ENCODE measurements at regions not wholly inside any gene's neighbourhood (a gene's known extent, or its start where the extent isn't known, plus 50 kb on each side); places are given as distances from the start of the nearest gene placed in this dataset.

DNA sequence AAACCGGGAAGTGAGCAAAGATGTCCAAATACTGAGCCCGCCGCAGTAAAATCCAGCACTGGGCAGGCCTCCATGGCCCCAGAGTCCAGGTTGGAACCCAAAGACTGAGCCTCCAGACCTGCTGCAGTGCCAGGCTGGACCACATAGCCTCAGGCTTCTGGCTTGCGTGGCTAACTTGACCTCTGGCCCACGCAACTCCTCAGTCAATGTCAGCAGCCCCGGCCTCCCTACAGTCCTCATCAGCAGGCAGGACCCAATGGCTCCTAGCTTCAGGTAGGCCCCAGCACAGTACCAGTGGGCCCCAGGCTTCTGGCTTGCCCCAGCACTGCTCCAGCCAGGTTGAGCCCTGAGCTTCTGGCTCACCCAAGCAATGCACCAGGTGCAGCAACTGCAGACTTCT lies 245.1 kb upstream of the AFDN start:
- Histone ChIP-seq H3K27me3 (ENCODE audit: control insufficient read depth, insufficient read depth, low read length) (no peaks in the 10 kb centered on the region), H3K4me3 (ENCODE audit: low read depth, low read length) (no peak overlapping the region), H3K36me3 (ENCODE audit: control insufficient read depth, insufficient read depth, low read length) (no peaks in the 10 kb centered on the region)
- no peak for TF ChIP-seq CTCF (IDR thresholded peaks at IDR 0.05; ENCODE audit: insufficient read depth, low read depth, low read length)
- DNase-seq (ENCODE audit: low read depth): no peak
- ChIA-PET CTCF (no interaction called here), POLR2A (no interaction called here)

DNA sequence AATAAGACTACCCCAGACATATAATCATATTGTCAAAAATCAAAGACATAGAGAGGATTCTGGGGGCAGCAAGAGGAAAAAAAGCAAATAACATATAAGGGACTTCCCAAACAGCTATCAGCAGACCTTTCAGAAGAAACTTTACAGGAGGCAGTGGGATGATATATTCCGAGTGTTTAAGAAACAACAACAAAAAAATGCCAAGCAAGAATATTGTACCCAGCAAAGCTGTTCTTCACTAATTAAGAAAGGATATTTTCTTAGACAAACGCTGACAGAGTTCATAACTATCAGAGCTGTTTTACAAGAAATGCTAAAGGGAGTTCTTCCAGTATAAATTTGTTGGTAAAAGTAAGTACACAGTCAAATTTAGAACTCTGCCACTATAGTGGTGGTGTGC lies 243.3 kb upstream of the AFDN start:
- ChIA-PET CTCF (no interaction called here), POLR2A (no interaction called here)
- no peak for TF ChIP-seq CTCF (IDR thresholded peaks at IDR 0.05; ENCODE audit: insufficient read depth, low read depth, low read length)
- Histone ChIP-seq H3K4me3 (ENCODE audit: low read depth, low read length) (no peak overlapping the region), H3K27me3 (ENCODE audit: control insufficient read depth, insufficient read depth, low read length) (no peaks in the 10 kb centered on the region), H3K36me3 (ENCODE audit: control insufficient read depth, insufficient read depth, low read length) (no peaks in the 10 kb centered on the region)
- DNase-seq (ENCODE audit: low read depth): no peak

- CTCF ChIA-PET: no interaction called here
- H3K36me3 ChIP-seq (ENCODE audit: control insufficient read depth, insufficient read depth, low read length): no peaks in the 10 kb centered on the region
- DNase-seq (ENCODE audit: low read depth): no peak
- POLR2A ChIA-PET: no interaction called here
- H3K4me3 ChIP-seq (ENCODE audit: low read depth, low read length): no peak overlapping the region
- H3K27me3 ChIP-seq (ENCODE audit: control insufficient read depth, insufficient read depth, low read length): no peaks in the 10 kb centered on the region
- no peak for TF ChIP-seq CTCF (IDR thresholded peaks at IDR 0.05; ENCODE audit: insufficient read depth, low read depth, low read length)
These were observed 238.4 kb upstream of the AFDN start for GRCh38 chr6:167588181-167588919.

DNA sequence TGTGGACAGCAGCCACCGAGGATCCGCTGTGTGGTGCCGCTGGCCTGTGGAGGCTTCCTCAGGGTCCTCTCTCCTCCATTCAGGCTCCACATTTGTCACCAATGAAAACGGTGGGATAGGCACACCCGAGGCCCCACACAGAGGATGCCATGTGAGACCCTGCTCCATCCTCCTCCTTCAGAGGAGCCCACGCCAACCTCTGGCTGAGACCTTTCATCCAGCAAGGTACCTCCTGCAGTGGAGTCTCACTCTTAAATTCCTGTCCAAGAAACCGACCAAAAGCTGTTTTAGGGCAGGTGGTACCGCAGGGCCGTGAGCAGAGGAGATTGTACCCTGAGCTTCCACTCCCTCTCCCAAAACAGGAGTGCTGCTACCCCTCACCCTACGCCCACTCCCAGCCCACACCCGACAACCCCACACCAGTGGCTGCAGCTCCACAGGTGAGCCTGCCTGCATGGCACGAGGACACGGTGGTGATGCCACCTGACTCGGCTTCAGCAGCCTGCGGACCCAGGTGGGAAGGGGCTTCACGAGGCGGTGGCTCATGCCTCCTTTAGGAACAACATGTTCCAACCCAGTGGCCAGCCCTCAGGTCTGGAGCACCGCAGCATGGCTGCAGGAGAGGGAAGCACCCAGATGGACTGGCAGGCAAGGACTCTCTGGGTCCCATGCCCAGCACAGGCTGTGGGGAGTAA lies 237.6 kb upstream of the AFDN start:
- POLR2A ChIA-PET: no interaction called here
- TF ChIP-seq CTCF (IDR thresholded peaks at IDR 0.05; ENCODE audit: insufficient read depth, low read depth, low read length): no peak
- CTCF ChIA-PET: no interaction called here
- H3K4me3 ChIP-seq (ENCODE audit: low read depth, low read length): no peak overlapping the region
- H3K36me3 ChIP-seq (ENCODE audit: control insufficient read depth, insufficient read depth, low read length): no peaks in the 10 kb centered on the region
- no peaks in the 10 kb centered on the region for H3K27me3 ChIP-seq (ENCODE audit: control insufficient read depth, insufficient read depth, low read length)
- DNase-seq (ENCODE audit: low read depth): no peak

DNA sequence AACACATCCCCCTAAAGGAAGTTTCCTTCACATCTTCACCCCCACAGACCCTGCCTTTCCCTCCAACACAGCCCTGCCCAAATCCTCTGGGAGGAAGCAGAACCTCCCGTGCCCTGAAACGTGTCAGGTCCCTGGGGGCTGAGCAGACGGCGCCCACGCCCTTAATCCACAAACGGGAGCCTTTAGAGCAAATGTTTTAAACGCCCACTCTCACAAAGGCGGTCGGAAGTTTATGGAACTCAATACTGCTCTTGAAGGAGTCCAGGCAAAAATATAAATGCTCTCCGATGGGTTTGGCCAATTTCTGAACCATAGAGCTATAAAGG lies 237.1 kb upstream of the AFDN start:
- Histone ChIP-seq H3K36me3 (ENCODE audit: control insufficient read depth, insufficient read depth, low read length) (no peaks in the 10 kb centered on the region), H3K27me3 (ENCODE audit: control insufficient read depth, insufficient read depth, low read length) (no peaks in the 10 kb centered on the region), H3K4me3 (ENCODE audit: low read depth, low read length) (no peak overlapping the region)
- no peak for TF ChIP-seq CTCF (IDR thresholded peaks at IDR 0.05; ENCODE audit: insufficient read depth, low read depth, low read length)
- ChIA-PET POLR2A (no interaction called here), CTCF (no interaction called here)
- DNase-seq (ENCODE audit: low read depth): no peak
